ENCODE measurements at regions not wholly inside any gene's neighbourhood (a gene's known extent, or its start where the extent isn't known, plus 50 kb on each side); places are given as distances from the start of the nearest gene placed in this dataset.

DNA sequence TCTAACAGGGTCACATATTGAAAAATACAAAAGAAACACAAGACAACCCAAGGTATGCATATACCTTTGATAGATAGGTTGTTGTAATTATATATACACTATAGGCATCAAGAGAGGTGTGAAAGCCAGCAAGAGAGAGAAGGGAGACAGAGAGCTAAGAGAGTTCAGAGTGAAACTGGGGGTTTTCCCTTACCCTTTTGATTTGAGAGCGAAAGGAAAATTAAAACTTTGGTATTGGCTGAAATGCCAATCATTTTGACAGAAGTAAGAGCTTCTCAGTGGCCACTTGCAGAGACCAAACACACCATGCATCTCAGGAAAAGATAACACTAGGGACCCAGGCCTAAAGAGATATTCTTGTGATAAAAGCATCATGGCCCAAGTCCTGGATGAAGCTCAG lies 183.6 kb downstream of the SHOX2 start:
- H4K8ac ChIP-seq (replicated peaks; ENCODE audit: insufficient read length, low read depth, low read length) = no peak overlapping the region
- no peak overlapping the region for H3K4me2 ChIP-seq (ENCODE audit: insufficient read depth, insufficient read length, low read length)
- H2AFZ ChIP-seq (ENCODE audit: low read length) = no peak overlapping the region
- Mint-ChIP-seq H3K4me3 (no peak overlapping the region), H3K27ac (no peak overlapping the region), H3K36me3 (ENCODE audit: insufficient read depth in 1 of 3, low read depth in 3 of 3) (no peaks in the 10 kb centered on the region; a peak in 1 of 7 replicates), H3K4me1 (no peaks in the 10 kb centered on the region), H3K27me3 (ENCODE audit: low read depth) (no peaks in the 10 kb centered on the region), H3K9me3 (no peaks in the 10 kb centered on the region)
- no peak overlapping the region for H3K56ac ChIP-seq (ENCODE audit: insufficient read length, low read depth, low read length)
- no peak overlapping the region for H2BK12ac ChIP-seq (ENCODE audit: insufficient read length, low read depth, low read length)
- H2BK20ac ChIP-seq (ENCODE audit: low read depth, low read length, poor library complexity, severe bottlenecking) = no peak overlapping the region
- H2AK5ac ChIP-seq (ENCODE audit: insufficient read length, low read length) = no peak overlapping the region
- no peaks in the 10 kb centered on the region for H3K27me3 ChIP-seq (ENCODE audit: insufficient read depth, low read length)
- H3K9me3 ChIP-seq (ENCODE audit: control insufficient read depth, low read depth, low read length) = no peaks in the 10 kb centered on the region
- H3K9ac ChIP-seq (ENCODE audit: extremely low read depth, insufficient read length, low read length) = no peak overlapping the region
- H3K4me1 ChIP-seq (ENCODE audit: insufficient read depth, low read length) = no peaks in the 10 kb centered on the region
- H3K79me1 ChIP-seq (ENCODE audit: insufficient read depth, low read depth, low read length, poor library complexity, severe bottlenecking) = no peaks in the 10 kb centered on the region
- no peak overlapping the region for H4K91ac ChIP-seq (ENCODE audit: insufficient read length, low read depth, low read length)
- no peak overlapping the region for H3K23ac ChIP-seq (ENCODE audit: insufficient read length, low read depth, low read length)
- no peak for DNase-seq
- no peaks in the 10 kb centered on the region for H3K79me2 ChIP-seq (ENCODE audit: insufficient read depth, low read length)
- H3K27ac ChIP-seq (ENCODE audit: insufficient read length, low read depth, low read length) = no peak overlapping the region
- no peak overlapping the region for H3K18ac ChIP-seq (ENCODE audit: insufficient read length, low read depth, low read length)
- no CpG with 5 or more reads among the region's 1 CpG for WGBS (ENCODE audit: extremely low coverage, insufficient read length, low lambda C conversion rate)
- H3K4ac ChIP-seq (ENCODE audit: low read depth, low read length) = no peak overlapping the region
- no peak overlapping the region for H2BK5ac ChIP-seq (ENCODE audit: insufficient read length, low read length)
- TF ChIP-seq, protein P1, sequence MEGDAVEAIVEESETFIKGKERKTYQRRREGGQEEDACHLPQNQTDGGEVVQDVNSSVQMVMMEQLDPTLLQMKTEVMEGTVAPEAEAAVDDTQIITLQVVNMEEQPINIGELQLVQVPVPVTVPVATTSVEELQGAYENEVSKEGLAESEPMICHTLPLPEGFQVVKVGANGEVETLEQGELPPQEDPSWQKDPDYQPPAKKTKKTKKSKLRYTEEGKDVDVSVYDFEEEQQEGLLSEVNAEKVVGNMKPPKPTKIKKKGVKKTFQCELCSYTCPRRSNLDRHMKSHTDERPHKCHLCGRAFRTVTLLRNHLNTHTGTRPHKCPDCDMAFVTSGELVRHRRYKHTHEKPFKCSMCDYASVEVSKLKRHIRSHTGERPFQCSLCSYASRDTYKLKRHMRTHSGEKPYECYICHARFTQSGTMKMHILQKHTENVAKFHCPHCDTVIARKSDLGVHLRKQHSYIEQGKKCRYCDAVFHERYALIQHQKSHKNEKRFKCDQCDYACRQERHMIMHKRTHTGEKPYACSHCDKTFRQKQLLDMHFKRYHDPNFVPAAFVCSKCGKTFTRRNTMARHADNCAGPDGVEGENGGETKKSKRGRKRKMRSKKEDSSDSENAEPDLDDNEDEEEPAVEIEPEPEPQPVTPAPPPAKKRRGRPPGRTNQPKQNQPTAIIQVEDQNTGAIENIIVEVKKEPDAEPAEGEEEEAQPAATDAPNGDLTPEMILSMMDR (conservative IDR thresholded peaks at IDR 0.05) = no peak
- no peak overlapping the region for H2BK120ac ChIP-seq (ENCODE audit: low read depth, low read length, poor library complexity, severe bottlenecking)
- no peaks in the 10 kb centered on the region for H4K20me1 ChIP-seq (ENCODE audit: control insufficient read depth, insufficient read depth, insufficient read length)
- H4K5ac ChIP-seq (ENCODE audit: insufficient read length, low read depth, low read length) = no peak overlapping the region
- no peak overlapping the region for H3T11ph ChIP-seq (ENCODE audit: low read length)
- no peak overlapping the region for H3K14ac ChIP-seq (ENCODE audit: insufficient read depth, low read length)
- no peak overlapping the region for H2BK15ac ChIP-seq (ENCODE audit: low read depth, low read length)
- H3K23me2 ChIP-seq (ENCODE audit: insufficient read length, low read depth, low read length, poor library complexity, severe bottlenecking) = no peaks in the 10 kb centered on the region

Measured in H9 (cell line).